ENCODE measurements at regions not wholly inside any gene's neighbourhood (a gene's known extent, or its start where the extent isn't known, plus 50 kb on each side); places are given as distances from the start of the nearest gene placed in this dataset.

- TF ChIP-seq CTCF (conservative IDR thresholded peaks at IDR 0.05), result no peak
- no peak for TF ChIP-seq ZFX (IDR thresholded peaks at IDR 0.05)
- no peak overlapping the region for H3K27ac ChIP-seq
Observed at GRCh38 chr18:67980241-67980640, 463.7 kb upstream of the DSEL start.

- no peak overlapping the region for H3K27ac ChIP-seq
- no peak for TF ChIP-seq CTCF (conservative IDR thresholded peaks at IDR 0.05)
- no peak for TF ChIP-seq ZFX (IDR thresholded peaks at IDR 0.05)
Observed at GRCh38 chr18:67977067-67977616, 460.6 kb upstream of the DSEL start.

GRCh38 chr18:67973916-67974315, 457.4 kb upstream of the DSEL start:
- no peak overlapping the region for H3K27ac ChIP-seq
- TF ChIP-seq CTCF (conservative IDR thresholded peaks at IDR 0.05), result no peak
- no peak for TF ChIP-seq ZFX (IDR thresholded peaks at IDR 0.05)

- no peak for TF ChIP-seq CTCF (conservative IDR thresholded peaks at IDR 0.05)
- no peak for TF ChIP-seq ZFX (IDR thresholded peaks at IDR 0.05)
- no peak overlapping the region for H3K27ac ChIP-seq
Observed at GRCh38 chr18:67969458-67969857, 452.9 kb upstream of the DSEL start.

GRCh38 chr18:67966224-67966623, 449.7 kb upstream of the DSEL start:
- TF ChIP-seq ZFX (IDR thresholded peaks at IDR 0.05), result no peak
- no peak for TF ChIP-seq CTCF (conservative IDR thresholded peaks at IDR 0.05)

GRCh38 chr18:67964462-67964861, 447.9 kb upstream of the DSEL start:
- H3K27ac ChIP-seq, result no peak overlapping the region
- no peak for TF ChIP-seq CTCF (conservative IDR thresholded peaks at IDR 0.05)
- TF ChIP-seq ZFX (IDR thresholded peaks at IDR 0.05), result no peak

More at GRCh38 chr18:67966224-67966623, 449.7 kb upstream of the DSEL start:
- no peak overlapping the region for H3K27ac ChIP-seq

- H3K27ac ChIP-seq, result no peak overlapping the region
- TF ChIP-seq ZFX (IDR thresholded peaks at IDR 0.05) (no peak), CTCF (conservative IDR thresholded peaks at IDR 0.05) (no peak)
Observed at GRCh38 chr18:67961701-67962440, 445.4 kb upstream of the DSEL start.

All from C4-2B (cell line).